ENCODE measurements at regions not wholly inside any gene's neighbourhood (a gene's known extent, or its start where the extent isn't known, plus 50 kb on each side); places are given as distances from the start of the nearest gene placed in this dataset.

DNA sequence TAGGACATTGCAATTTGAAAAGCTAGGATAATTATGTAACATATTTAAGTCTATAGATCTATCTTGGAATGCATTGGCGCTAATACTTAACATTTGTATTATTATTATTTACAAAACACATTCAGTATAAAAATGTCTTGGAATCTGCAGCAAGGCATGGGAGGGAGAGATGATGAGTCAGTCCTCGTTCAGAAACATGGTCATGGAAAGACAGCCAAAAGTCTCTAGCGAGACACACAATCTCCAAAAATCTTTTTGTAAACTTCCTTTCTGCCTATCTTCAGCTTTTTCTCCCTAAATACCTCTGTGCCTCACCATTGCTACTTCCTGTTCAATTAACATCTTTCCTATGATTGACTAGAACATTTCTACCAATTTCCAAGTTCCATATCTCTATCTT, 188.4 kb upstream of the CACNA2D1 start:
- TF ChIP-seq, protein P1, sequence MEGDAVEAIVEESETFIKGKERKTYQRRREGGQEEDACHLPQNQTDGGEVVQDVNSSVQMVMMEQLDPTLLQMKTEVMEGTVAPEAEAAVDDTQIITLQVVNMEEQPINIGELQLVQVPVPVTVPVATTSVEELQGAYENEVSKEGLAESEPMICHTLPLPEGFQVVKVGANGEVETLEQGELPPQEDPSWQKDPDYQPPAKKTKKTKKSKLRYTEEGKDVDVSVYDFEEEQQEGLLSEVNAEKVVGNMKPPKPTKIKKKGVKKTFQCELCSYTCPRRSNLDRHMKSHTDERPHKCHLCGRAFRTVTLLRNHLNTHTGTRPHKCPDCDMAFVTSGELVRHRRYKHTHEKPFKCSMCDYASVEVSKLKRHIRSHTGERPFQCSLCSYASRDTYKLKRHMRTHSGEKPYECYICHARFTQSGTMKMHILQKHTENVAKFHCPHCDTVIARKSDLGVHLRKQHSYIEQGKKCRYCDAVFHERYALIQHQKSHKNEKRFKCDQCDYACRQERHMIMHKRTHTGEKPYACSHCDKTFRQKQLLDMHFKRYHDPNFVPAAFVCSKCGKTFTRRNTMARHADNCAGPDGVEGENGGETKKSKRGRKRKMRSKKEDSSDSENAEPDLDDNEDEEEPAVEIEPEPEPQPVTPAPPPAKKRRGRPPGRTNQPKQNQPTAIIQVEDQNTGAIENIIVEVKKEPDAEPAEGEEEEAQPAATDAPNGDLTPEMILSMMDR (IDR thresholded peaks at IDR 0.05; ENCODE audit: insufficient read depth, low read length, poor library complexity, severe bottlenecking): no peak
- TF ChIP-seq EZH2phosphoT487 (conservative IDR thresholded peaks at IDR 0.05; ENCODE audit: low read length): no peak
